Fibroblast of skin of back (primary cell): ENCODE measurements at regions not wholly inside any gene's neighbourhood (a gene's known extent, or its start where the extent isn't known, plus 50 kb on each side); places are given as distances from the start of the nearest gene placed in this dataset.
"Not testable (repeated sequence)": the region's sequence is repeated elsewhere in the genome, so short reads cannot be mapped to it uniquely, and the experiment has no call there.

Source experiments
- DNase-seq: peaks from one replicate; pipeline ENCODE4 v3.0.0-alpha.2; 2013

DNA sequence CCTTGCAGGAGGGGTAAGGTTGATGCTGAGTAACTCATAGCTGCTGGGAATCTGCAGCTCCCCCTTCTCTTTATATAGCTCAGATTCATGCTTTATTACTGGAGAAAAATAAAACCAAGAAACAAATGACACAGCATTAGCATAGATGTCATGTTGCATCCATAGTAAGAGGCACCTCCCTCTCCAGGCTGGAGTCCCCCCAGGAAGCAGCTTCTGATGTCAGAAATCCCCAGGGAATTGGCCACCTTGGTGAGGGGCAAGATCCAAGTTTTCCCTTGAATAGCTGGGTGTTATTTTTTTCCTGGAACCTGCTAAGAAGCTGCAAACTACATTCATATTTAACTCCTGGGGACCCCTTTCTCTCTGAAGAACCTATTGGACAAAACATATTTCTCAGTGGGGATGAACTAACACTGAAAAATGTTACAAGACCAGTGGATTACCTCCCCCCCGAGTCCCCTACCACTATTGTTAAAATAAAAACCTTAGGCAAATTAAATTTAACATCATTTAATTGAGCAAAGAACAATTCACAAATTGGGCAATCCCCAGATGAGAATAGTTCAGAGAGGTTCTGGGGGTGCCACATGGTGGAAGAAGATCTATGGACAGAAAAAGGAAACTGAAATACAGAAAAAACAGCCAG lies 163.7 kb upstream of the NAMPT start:
- no peak for DNase-seq

DNA sequence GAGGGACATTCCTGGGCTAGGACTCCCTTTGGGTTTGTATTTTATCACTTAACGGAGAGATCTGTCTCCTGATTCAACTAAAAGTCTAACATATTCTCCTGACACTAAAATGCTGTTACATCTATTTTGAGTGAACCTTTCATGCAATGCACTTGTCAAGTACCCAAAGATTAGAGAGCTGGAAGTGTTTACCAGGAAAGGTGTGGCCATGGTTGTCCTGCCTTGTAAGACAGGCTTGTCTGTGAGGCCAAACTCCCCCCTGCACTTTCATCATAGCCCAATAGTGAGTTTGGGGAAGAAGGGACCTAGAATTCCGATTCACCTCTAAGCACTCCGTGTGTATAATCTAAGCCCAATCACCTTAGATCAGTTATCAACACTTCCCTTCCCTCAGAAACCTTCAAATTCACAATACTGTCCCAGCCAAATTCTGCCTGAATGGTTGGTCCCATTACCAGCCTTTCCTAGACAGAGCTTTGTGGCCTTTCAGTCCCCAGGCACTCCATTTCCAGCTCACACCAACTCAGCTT lies 162.6 kb upstream of the NAMPT start:
- DNase-seq, result no peak

DNA sequence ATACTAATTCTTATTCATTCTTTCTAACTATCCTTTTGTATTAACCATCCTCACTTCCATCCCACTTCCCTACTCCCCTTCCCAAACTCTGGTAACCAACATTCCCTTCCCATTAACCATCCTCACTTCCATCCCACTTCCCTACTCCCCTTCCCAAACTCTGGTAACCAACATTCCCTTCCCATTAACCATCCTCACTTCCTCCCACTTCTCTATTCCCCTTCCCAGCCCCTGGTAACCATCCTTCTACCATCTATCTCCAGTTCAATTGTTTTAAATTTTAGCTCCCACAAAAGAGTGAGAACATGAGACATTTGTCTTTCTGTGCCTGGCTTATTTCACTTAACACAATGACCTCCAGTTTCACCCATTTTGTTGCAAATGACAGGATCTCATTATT lies 160.6 kb upstream of the NAMPT start:
- not testable (repeated sequence) for DNase-seq

DNA sequence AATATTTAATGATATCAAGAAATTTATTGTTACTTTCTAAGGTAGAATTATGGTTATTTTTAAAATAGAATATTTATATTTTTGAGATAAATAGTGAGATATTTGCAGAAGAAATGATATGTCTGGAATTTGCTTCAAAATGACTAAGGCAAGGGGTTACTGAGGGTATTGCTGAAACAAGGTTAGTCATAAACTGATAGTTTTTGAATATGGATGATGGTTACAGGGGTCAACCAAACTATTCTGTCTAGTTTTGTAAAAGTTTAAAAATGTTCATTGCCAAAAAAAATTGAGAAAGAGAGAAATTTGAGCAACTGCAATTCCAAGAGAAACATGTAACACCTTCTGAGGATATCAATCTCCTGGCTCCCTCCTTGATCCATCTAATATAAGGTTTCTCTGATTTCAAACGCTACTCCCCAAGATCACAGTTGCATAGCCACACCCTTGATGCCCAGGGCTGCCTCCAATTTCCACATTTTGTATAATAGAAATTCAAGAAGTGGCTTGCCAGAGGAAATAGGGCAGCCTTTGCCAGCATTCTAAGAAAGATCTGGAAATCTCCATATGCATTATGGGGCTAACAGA lies 159.4 kb upstream of the NAMPT start:
- DNase-seq, result no peak

DNA sequence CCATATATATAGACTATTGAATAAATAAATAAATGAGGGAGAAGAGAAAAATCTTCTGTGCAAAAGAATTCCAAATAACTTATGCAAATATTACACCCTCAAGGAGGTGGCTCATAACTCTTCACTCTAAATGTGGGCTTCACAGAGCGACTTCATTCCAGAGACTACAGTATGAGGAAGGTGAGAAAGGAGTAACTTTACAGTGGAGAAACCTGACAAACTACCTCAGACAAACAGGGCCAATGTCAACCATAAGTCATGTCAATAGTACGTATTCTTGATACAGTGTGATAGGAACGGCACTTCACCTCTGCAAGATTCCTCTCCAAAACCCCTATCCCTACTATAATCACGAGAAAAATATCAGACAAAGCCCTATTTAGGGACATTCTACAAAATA lies 158.4 kb upstream of the NAMPT start:
- no peak for DNase-seq

DNA sequence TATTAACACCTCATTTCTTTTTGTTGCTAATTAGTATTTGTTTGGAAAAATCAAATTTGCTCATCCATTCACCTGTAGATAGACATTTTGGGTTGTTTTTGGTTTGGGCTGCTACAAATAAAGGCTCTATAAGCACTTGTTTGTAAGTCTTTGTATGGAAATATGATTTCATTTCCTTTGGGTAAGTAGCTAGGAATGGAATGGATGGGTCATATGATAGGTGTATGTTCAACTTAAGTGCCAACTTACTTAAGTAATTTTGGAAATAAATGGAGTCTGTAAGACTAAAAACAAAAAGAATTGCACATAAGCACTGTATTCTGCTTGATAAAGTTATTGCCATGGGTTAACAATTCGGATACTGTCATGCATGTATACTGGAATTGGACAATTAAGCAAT lies 157.7 kb upstream of the NAMPT start:
- no peak for DNase-seq

DNA sequence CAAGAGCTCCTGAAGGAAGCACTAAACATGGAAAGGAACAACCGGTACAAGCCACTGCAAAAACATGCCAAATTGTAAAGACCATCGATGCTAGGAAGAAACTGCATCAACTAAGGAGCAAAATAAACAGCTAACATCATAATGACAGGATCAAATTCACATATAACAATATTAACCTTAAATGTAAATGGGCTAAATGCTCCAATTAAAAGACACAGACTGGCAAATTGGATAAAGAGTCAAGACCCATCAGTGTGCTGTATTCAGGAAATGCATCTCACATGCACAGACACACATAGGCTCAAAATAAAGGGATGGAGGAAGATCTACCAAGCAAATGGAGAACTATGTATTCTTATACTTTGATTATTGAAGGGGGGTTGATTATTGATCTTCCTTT lies 156.6 kb upstream of the NAMPT start:
- DNase-seq, result not testable (repeated sequence)

DNA sequence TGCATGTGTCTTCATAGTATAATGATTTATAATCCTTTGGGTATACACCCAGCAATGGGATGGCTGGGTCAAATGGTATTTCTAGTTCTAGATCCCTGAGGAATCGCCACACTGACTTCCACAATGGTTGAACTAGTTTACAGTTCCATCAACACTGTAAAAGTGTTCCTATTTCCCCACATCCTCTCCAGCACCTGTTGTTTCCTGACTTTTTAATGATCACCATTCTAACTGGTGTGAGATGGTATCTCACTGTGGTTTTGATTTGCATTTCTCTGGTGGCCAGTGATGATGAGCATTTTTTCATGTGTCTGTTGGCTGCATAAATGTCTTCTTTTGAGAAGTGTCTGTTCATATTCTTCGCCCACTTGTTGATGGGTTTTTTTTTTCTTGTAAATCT lies 152.2 kb upstream of the NAMPT start:
- not testable (repeated sequence) for DNase-seq

DNA sequence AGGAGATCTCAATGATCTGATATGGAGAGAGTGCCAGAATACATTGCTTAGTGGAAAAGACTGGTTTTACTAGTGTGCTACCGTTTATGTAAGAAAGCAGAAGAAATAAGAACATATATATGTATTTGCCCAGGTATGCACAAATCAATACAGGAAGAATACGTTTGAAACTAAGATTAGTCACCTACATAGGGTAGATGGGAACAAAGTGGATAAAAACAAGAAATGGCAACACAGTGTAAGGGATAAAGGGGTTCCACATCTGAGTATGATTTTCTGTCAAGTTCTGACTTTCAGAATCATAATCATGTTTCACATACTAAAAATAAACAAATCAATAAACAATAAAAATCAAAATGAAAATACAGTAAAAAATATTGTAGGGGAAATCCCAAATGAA lies 148.6 kb upstream of the NAMPT start:
- no peak for DNase-seq

DNA sequence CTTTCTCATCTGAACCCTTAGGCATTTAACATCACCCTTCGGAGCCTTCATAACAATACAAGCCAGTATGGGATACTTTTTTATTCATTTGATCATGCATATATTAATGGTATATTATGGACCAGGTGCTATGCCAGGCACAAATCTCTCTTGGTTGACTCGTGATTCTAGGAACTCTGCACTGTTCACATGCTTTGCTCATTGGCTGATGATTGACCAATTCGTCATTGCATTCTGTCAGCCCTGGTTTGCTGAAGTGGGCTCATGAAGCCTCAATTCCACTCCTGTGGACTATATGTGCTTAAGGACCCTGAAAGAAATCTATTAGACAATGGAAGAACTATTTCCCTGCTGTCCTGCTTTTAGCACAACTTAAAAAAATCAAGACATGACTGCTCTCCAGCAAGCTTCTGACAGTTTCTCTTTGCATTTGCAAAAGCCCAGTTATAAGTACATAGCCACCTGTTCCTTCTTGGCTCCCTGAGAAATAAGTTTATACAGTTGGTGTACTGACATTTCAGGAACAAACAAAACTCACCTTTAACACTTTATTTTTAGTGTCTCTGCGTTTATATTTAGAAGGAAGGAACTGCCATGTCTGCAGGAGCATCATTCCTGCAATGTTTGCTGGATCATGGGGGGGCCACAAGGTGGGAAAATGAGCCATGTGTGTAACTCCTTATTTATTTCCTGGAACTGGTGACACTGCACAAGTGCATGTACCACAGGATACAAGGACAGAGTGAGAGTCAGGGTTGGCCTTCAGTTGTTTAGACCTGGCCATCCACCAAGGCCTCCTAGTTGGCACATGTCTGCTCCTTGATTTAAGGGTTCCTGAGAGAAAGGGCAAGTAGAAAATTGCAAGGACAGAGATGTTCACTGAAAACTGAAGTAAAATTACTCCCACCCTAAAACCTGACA lies 146.0 kb upstream of the NAMPT start:
- DNase-seq, result no peak

DNA sequence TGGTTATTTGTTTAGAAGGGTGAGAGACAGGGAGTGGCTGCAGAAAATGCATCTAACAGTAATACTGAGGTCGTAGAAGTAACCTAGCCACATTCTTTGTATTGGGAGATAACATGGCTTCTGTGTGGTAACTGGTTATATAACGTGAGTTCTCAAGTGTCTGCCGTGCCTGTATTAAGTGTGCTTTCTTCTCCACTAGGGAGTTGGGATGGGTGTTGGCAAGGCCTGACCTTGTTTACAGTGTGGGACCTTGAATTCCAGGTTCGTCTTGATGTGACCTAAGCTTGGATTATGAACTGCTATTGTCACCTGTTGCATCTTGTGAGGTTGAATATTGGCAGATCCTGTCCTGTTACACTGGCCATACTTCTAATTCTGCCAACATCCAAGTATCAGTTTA lies 145.3 kb upstream of the NAMPT start:
- DNase-seq, result no peak

DNA sequence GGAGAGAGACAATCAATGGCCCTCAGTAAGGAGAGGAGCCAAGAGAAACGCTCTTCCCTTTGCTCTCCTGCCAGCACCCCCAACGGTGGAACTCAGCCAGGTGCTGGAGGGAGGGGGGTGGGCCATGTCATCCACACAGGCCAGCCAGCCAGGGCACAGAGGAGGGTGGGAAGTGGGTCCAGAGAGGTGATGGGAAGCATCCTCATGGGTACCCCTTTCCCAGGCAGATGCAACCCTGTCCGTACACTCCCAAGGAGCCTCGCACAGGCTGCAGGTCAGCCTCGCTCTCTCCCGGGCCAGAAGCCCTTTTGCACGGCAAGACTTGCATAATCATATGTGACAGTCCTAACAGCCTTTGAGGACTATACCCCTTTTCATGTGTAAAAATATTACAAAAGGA lies 142.0 kb upstream of the NAMPT start:
- DNase-seq, result no peak

DNA sequence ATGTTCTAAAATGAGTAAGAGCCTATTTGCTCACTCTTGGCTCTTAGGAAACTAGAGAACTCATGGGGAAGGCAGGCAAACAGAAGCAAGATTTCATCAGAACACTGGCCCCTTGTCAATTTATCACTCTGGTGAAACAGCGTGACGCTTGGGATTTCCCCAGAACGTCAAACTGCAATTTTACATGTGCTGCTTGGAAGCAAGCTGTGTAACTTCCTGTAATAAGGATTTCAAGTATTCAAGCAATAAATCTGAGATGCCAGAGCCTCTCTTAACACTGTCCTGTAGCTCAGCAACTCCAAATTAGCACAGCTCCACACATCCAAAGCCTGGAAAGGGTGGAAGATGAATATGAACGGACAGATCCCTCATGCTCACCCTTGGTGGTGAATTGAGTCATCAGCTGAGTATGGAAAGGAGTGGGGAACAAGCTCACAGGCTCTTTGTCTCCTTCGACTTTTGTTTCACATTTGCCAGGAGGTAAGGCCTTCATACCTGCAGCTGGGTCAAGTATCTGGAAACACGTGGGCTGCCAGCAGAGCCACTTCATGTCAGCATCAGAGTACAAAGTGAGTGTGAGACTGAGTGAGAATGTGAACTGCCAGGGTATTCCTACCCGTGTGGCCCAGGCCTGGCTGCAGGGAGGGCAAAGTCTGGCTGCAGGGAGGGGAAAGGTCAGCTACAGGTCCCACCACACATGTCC lies 140.4 kb upstream of the NAMPT start:
- peak; percentile 83 for DNase-seq

DNA sequence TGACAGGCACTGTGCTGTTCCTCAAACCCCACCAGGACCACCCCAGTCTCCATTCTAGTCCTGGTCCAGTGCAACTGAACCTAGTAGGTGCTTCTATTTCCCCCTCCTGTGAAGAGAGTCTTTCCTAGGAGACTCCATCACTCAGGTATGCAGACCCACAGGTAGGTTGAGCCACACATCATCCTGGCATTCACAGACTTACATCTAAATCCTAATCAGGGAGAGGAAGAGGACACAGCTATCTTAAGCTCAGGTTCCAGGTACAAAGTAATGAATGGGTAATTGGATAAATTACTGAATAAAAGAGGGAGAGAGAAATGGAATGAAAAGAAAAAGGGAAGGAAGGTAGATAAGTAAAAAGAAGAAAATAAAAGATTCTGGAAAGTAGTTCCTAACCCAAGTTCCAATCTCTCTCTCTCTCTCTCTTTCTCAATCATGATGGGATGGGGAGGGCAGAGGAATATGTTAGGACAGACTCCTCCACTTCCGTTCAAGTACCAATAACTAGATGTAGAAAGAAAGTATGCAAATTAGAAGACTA lies 139.8 kb upstream of the NAMPT start:
- no peak for DNase-seq

DNA sequence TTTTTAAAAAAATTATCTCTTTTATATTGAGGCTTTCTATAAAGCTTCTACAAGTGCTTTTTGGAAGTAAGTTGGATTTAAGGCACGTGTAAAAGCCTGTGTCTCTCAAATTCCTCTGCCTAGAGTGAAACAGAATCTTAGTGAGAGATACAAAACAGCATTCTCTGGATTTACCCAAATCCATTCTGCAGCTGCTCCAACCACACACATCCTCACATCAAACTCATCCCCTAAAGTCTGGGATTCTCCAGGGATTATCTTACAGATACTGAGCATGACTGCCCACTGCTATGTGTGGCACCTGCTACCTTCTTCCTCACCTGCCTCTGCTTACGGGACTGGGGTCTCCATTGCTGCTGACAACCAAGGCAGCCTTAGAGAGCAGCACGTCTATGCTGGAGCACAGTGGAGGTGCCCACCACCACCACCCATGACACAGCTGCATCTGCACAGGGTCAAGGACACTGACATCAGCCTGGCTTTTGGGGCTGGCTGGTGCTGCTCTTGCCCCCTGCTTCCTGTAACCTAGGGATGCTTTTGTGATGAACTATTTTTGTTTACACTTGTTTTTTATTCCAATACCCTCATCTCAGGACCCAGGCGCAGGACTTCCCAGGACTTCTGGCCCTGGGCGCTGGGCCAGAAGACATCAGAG lies 139.2 kb upstream of the NAMPT start:
- no peak for DNase-seq

DNA sequence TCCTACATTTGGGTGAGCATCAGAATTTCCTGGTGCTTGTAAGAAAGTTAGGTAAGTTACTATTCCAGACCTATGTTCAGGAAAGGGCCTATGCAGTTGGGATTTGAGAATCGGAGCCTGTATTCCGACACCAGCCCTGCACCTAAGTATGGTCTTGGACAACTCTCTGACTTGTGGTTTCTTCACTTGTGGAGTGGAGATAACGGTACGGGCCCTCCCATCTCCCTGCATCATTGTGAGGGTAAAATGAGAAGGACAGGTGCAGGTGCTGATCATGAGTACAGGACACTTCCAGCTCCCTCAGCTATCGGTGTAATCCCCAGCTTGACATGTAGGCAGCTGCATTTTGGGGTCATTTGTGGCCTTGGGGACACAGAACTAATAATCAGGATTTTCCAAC lies 138.3 kb upstream of the NAMPT start:
- DNase-seq, result no peak

DNA sequence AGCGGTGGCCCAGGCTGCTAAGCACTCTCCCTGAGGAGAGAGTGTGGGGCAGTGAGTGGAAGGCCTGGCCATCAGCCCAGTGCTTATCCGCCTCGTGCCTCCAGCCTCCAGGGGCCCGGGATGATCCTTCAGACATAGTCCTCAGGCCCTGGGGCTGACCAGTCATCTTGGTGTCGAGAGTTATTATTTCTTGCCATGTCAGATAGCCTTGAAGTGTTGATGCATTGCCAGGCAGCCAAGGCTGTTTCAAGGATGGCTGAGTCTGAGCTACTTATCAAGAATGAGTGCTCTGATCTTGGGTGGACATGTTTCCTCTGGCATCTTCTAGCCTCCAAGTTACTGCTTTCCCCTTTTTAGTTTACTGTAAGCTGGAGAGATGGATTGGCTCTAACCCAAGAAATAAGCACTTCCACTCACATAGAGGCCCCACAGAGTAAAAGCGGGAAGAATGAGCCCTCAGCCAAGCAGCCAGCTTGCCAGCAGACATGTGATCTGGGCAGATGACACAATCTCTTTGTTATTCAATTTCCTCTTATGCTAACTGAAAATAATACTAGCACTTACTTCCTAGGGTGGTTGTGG lies 136.5 kb upstream of the NAMPT start:
- DNase-seq, result peak; percentile 79

DNA sequence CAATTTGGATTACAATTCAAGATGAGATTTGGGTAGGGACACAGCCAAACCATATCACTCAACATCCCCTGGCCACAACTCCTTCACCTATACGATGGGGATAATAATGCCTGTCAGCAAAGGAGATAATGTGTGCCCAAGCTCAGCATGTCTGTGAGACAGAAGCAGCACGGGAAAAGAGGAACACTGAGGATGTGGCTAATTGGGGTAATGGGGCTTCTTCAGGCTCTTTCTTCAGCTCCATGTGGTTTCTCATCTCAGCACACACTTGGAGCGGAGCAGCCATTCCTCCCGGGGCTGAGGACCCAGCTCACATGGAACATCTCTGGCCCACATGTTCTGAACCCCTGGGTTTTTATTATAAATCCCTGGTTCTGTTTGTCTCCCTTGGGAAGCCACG lies 136.0 kb upstream of the NAMPT start:
- DNase-seq, result no peak

DNA sequence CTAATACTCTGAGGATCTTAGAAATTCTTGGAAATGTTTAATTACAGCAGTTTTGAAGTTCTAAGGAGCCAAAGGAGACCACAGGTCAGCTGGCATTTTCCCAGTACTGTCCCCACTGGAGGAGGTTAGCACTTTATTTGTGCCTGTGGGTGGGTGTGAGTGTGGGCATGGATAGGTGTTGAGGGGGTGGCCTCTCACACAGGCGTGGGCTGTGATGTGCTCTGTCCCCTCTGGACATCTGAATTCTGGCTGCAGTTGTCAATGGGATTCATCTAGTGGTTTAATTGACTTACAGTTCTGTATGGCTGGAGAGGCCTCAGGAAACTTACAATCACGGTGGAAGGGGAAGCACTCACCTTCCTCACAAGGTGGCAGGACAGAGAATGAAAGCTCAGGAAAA lies 135.4 kb upstream of the NAMPT start:
- DNase-seq, result no peak

DNA sequence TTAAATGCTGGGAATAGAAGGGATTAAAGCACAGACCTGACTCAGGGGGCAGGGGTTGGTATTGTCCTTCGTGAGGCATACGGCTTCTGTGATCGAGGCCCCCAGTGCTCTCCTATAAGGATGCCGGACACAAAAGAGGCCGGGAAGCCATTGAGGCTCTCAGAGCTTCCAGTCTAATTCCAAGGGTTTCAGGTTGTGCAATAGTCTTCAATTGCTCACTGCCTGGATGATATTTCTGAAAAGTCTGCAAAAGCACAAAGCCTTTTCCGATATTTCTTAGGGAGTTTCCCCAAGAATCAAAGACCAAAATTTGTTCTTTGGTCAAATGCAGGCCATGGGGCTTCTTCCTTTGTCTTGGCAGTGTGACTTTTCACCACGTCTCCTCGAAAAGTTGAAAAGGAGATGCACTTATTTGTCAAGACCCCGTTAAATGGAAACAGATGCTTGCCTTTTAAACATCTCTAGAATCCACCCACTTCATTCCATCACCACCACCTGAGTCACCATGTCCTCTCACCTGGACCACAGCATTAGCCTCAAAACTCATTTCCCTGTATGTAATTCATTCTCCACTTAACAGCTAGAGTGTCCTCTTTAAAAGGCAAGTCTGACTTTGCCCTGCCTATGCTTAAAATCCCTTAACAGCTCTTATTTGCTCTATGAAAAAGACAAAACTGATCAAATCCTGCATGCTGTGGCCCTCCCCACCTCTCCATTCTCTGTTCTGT lies 134.8 kb upstream of the NAMPT start:
- DNase-seq, result no peak

DNA sequence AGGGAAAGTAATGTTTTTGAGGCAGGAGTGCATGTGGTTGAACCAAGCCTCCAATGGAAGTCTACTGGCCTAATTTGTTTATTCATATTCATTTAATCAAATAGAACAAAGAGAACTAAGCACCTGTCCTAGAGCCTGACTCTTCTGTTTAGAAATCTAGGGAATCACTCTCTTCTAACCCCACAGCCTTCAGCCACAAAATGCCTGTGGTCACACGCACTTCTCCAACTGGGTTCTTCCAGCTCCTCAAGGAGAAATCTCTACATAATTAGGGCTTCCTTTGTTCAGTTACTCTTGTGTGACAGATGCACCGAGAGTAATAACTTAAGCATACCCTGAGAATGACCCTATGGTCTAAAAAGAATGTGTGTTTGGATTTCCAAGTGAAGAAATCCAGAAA lies 133.7 kb upstream of the NAMPT start:
- no peak for DNase-seq
